Upper lobe of left lung (tissue), 4 donors: ENCODE measurements at regions not wholly inside any gene's neighbourhood (a gene's known extent, or its start where the extent isn't known, plus 50 kb on each side); places are given as distances from the start of the nearest gene placed in this dataset.

Experiments used
- EP300 ChIP-seq, 4 donors: sonication (generic); formaldehyde crosslinking; IDR thresholded peaks; one replicate each; pipeline ENCODE4 v1.5.1; 2017; ENCODE audit warnings: antibody characterized with exemption in 4 of 4, control low read depth in 2 of 4
- POLR2A ChIP-seq, 4 donors: fragments of 450-650 bp; IDR thresholded peaks; one replicate each; pipeline ENCODE4 v1.5.1; 2016 to 2017; ENCODE audit warnings: antibody characterized with exemption in 4 of 4, mild to moderate bottlenecking in 2 of 4
- POLR2AphosphoS5 ChIP-seq, 2 donors: sonication (generic); formaldehyde crosslinking; IDR thresholded peaks; one replicate each; pipeline ENCODE4 v1.5.1; 2017; ENCODE audit warnings: antibody characterized with exemption in 2 of 2
- TF ChIP-seq, protein P1 (sequence below), 6 experiments: fragments of 450-650 bp in 4 of 6; fragments of 200-600 bp in 2 of 6; sonication (generic) in 2 of 6; IDR thresholded peaks; one replicate each; pipeline ENCODE4 v1.5.1; 2016 to 2019; ENCODE audit warnings: antibody characterized with exemption in 6 of 6

DNA sequence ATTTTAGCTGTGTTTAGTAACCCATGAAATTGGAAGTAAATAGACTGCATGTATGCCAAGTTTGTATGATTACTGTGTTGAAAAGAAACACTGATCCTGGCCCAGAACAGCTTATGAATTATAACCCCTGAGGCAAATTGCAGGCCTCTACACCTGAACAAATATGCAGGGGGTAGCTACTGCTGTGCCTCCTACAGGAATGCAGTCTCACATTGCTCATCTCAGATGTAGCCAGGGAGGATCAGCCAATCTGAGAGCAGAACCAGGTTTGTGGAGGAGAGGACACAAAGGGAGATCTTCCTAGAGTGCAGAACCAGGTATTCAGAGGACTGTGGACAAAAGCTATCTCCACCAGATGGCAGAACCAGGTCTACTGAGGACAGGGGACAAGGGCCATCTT is 442.2 kb upstream of the DDI1 start:
- TF ChIP-seq POLR2A (IDR thresholded peaks at IDR 0.05) (no peak), POLR2AphosphoS5 (IDR thresholded peaks at IDR 0.05) (no peak), EP300 (IDR thresholded peaks at IDR 0.05) (no peak)
- TF ChIP-seq, protein P1, sequence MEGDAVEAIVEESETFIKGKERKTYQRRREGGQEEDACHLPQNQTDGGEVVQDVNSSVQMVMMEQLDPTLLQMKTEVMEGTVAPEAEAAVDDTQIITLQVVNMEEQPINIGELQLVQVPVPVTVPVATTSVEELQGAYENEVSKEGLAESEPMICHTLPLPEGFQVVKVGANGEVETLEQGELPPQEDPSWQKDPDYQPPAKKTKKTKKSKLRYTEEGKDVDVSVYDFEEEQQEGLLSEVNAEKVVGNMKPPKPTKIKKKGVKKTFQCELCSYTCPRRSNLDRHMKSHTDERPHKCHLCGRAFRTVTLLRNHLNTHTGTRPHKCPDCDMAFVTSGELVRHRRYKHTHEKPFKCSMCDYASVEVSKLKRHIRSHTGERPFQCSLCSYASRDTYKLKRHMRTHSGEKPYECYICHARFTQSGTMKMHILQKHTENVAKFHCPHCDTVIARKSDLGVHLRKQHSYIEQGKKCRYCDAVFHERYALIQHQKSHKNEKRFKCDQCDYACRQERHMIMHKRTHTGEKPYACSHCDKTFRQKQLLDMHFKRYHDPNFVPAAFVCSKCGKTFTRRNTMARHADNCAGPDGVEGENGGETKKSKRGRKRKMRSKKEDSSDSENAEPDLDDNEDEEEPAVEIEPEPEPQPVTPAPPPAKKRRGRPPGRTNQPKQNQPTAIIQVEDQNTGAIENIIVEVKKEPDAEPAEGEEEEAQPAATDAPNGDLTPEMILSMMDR (IDR thresholded peaks at IDR 0.05), result no peak
